Panc1 (cell line): ENCODE measurements at regions not wholly inside any gene's neighbourhood (a gene's known extent, or its start where the extent isn't known, plus 50 kb on each side); places are given as distances from the start of the nearest gene placed in this dataset.

Experiments used
- ATAC-seq: fragments of 200-7000 bp; cut with Tn5 transposase; 2 replicates; pipeline ENCODE4 v1.9.1; 2020; ENCODE audit warnings: mild to moderate bottlenecking, moderate library complexity
- BruUV-seq: library from RNA; stranded (reverse); fragments of 400-500 nt; replicated peaks from 2 replicates; lab custom pipeline; 2021; lab: Mats Ljungman, UMichigan
- CTCF ChIA-PET: fragments of 300-600 bp; sonication (Branson Sonifier 250); formaldehyde crosslinking; loops from one replicate; lab custom pipeline; 2022; ENCODE audit warnings: antibody characterized with exemption; lab: Charles Lee
- POLR2A ChIA-PET: fragments of 300-600 bp; sonication (Branson Sonifier 250); formaldehyde crosslinking; loops from one replicate; lab custom pipeline; 2022; ENCODE audit warnings: antibody characterized with exemption; lab: Charles Lee
- DNase-seq: peaks from one replicate; pipeline ENCODE4 v3.0.0-alpha.2; 2010; ENCODE audit warnings: low read depth, low spot score
- H3K27ac ChIP-seq: 2 replicates; pipeline ENCODE4 v1.5.1; 2011; ENCODE audit warnings: mild to moderate bottlenecking, low read length, inconsistent platforms
- H3K27me3 ChIP-seq: fragments of 200-500 bp; sonication (Bioruptor generic); 2 replicates; pipeline ENCODE4 v1.6.0; 2014; ENCODE audit warnings: low read length, inconsistent platforms; ENCODE audit not compliant: control insufficient read depth, insufficient read depth
- H3K36me3 ChIP-seq: fragments of 200-500 bp; sonication (Bioruptor generic); 2 replicates; pipeline ENCODE4 v1.5.1; 2014; ENCODE audit warnings: inconsistent platforms, mild to moderate bottlenecking, low read length, moderate library complexity; ENCODE audit not compliant: control insufficient read depth, insufficient read depth
- H3K4me1 ChIP-seq: 2 replicates; pipeline ENCODE4 v1.5.1; 2011; ENCODE audit warnings: inconsistent platforms, mild to moderate bottlenecking, low read length, moderate library complexity; ENCODE audit not compliant: control insufficient read depth, insufficient read depth
- H3K4me3 ChIP-seq, 2 experiments: 2 replicates each; pipeline ENCODE4 v1.5.1; 2011 to 2012; ENCODE audit warnings: low read depth in 2 of 2, low read length in 2 of 2, mild to moderate bottlenecking in 2 of 2, inconsistent platforms in 1 of 2, moderate library complexity in 1 of 2
- H3K9me3 ChIP-seq: fragments of 200-500 bp; sonication (Bioruptor generic); 2 replicates; pipeline ENCODE4 v1.5.1; 2014; ENCODE audit warnings: low read depth, mild to moderate bottlenecking, inconsistent platforms, low read length, moderate library complexity; ENCODE audit not compliant: control insufficient read depth, insufficient read depth
- CTCF ChIP-seq: fragments of 450-650 bp; IDR thresholded peaks from 2 replicates; pipeline ENCODE4 v1.5.1; 2017; ENCODE audit warnings: mild to moderate bottlenecking
- POLR2AphosphoS5 ChIP-seq: IDR thresholded peaks from 2 replicates; pipeline ENCODE4 v1.6.1; 2012; ENCODE audit warnings: mild to moderate bottlenecking, low read depth, low read length, moderate library complexity
- REST ChIP-seq, 2 experiments: IDR thresholded peaks; 2 replicates each; pipeline ENCODE4 v1.6.1; 2011 to 2012; ENCODE audit warnings: low read depth in 2 of 2, control low read depth in 1 of 2, low read length in 1 of 2, mild to moderate bottlenecking in 1 of 2, moderate library complexity in 1 of 2; ENCODE audit not compliant: insufficient read depth in 1 of 2
- SIN3A ChIP-seq: IDR thresholded peaks from 2 replicates; pipeline ENCODE4 v1.6.1; 2012; ENCODE audit warnings: low read depth, mild to moderate bottlenecking, low read length, moderate library complexity, borderline replicate concordance; ENCODE audit not compliant: insufficient read depth
- TCF7L2 ChIP-seq: IDR thresholded peaks from 2 replicates; pipeline ENCODE4 v1.6.1; 2011; ENCODE audit warnings: mild to moderate bottlenecking, low read depth, low read length, inconsistent platforms
- in situ Hi-C: cut with HindIII; loops from 2 replicates; pipeline ENCODE4 v1.10.0; 2016; ENCODE audit warnings: low sequenced_read_pairs, low pct_unique_long_range_greater_than_20kb
- intact Hi-C: fragments of 100-400 bp; cut with micrococcal nuclease; formaldehyde crosslinking; loops from one replicate; pipeline ENCODE4 v1.10.0; 2022; ENCODE audit not compliant: unreplicated experiment

- no peaks in the 10 kb centered on the region for H3K36me3 ChIP-seq
- no peak overlapping the region for H3K27ac ChIP-seq
- ChIA-PET CTCF (no interaction called here), POLR2A (no interaction called here)
- DNase-seq (no peak), ATAC-seq (no peak)
- TF ChIP-seq CTCF (no peak), POLR2AphosphoS5 (no peak), SIN3A (no peak), REST (IDR thresholded peaks at IDR 0.05; ENCODE audit: insufficient read depth in 1 of 2, low read depth in 2 of 2, low read length in 1 of 2) (no peak), TCF7L2 (no peak)
- in situ Hi-C loops = no loop called here
- no peaks in the 10 kb centered on the region for H3K27me3 ChIP-seq
- H3K4me3 ChIP-seq = no peak overlapping the region
- no TSS peak for BruUV-seq
- intact Hi-C loops = no loop called here
- H3K4me1 ChIP-seq = no peaks in the 10 kb centered on the region
- no peaks in the 10 kb centered on the region for H3K9me3 ChIP-seq
Observed at GRCh38 chr3:193140381-193140780, 100.6 kb upstream of the PLAAT1 start.

DNA sequence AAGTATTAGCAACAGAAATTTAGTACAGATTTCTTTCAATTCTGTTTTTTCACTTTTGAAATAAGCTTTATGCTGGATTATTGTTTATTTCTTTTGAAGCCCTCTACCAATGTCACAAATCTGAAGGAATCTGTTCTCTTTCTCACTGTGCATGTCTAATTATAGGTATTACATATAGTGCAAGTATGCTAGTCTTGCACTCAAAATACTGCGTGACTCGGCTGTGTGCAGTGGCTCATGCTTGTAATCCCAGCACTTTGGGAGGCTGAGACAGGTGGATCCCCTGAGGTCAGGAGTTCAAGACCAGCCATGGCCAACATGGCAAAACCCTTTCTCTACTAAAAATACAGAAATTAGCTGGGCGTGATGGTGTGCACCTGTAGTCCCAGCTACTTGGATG lies 95.8 kb upstream of the PLAAT1 start:
- H3K27me3 ChIP-seq = no peaks in the 10 kb centered on the region
- intact Hi-C loops = loop anchor here (1.0 kb wide), 1 partner anchor 21 kb away; no protein-coding TSS in a partner anchor
- no peak overlapping the region for H3K4me3 ChIP-seq
- in situ Hi-C loops = no loop called here
- DNase-seq (no peak), ATAC-seq (no peak)
- H3K4me1 ChIP-seq = no peaks in the 10 kb centered on the region
- no peaks in the 10 kb centered on the region for H3K36me3 ChIP-seq
- BruUV-seq = no TSS peak
- H3K9me3 ChIP-seq = no peaks in the 10 kb centered on the region
- POLR2A ChIA-PET = no interaction called here
- no peak overlapping the region for H3K27ac ChIP-seq
- CTCF ChIA-PET = no interaction called here
- TF ChIP-seq CTCF (no peak), SIN3A (no peak), POLR2AphosphoS5 (no peak), TCF7L2 (no peak), REST (IDR thresholded peaks at IDR 0.05; ENCODE audit: insufficient read depth in 1 of 2, low read depth in 2 of 2, low read length in 1 of 2) (no peak)
